Psoas muscle (tissue), 7 donors: ENCODE measurements at regions not wholly inside any gene's neighbourhood (a gene's known extent, or its start where the extent isn't known, plus 50 kb on each side); places are given as distances from the start of the nearest gene placed in this dataset.

Experiments
- ATAC-seq, 4 donors: fragments of 200-7000 bp; cut with Tn5 transposase; one replicate each; pipeline ENCODE4 v1.9.1; 2020; ENCODE audit warnings: moderate library complexity in 3 of 4, mild to moderate bottlenecking in 2 of 4
- DNase-seq, 2 donors: peaks; one replicate each; pipeline ENCODE4 v3.0.0-alpha.2; 2020
- H3K27ac ChIP-seq: fragments of 200-600 bp; one replicate; pipeline ENCODE4 v1.8.0; 2022
- H3K27me3 ChIP-seq, 3 donors: fragments of 200-600 bp in 1 of 3; one replicate each; pipeline versions ENCODE4 v1.6.1 to v1.8.0; 2013 to 2022; ENCODE audit warnings: low read length in 2 of 3, mild to moderate bottlenecking in 2 of 3, moderate library complexity in 1 of 3; ENCODE audit not compliant: insufficient read depth in 3 of 3
- H3K36me3 ChIP-seq, 2 donors: fragments of 200-600 bp in 1 of 2; one replicate each; pipeline versions ENCODE4 v1.6.1 to v1.8.0; 2013 to 2022; ENCODE audit warnings: low read depth in 1 of 2, mild to moderate bottlenecking in 1 of 2, moderate library complexity in 1 of 2; ENCODE audit not compliant: insufficient read depth in 1 of 2
- H3K4me1 ChIP-seq: fragments of 200-600 bp; one replicate; pipeline ENCODE4 v1.8.0; 2022
- H3K4me3 ChIP-seq: fragments of 200-600 bp; one replicate; pipeline ENCODE4 v1.8.0; 2022; ENCODE audit warnings: mild to moderate bottlenecking
- H3K9me3 ChIP-seq: fragments of 200-600 bp; one replicate; pipeline ENCODE4 v1.8.0; 2022
- CTCF ChIP-seq: fragments of 200-600 bp; IDR thresholded peaks from one replicate; pipeline ENCODE4 v1.8.0; 2022; ENCODE audit warnings: antibody characterized with exemption
- WGBS, 3 donors: extraction: QIAGEN DNeasy Blood & Tissue Kit; methylation state at CpG; one replicate each; pipeline versions ENCODE4 v1.1.6 to v1.1.7; 2013; 5-methylcytosine and 5-hydroxymethylcytosine counted together
- intact Hi-C, 2 donors: fragments of 100-400 bp; cut with DNase I; formaldehyde crosslinking; loops; one replicate each; pipeline versions ENCODE4 v1.11.0 to v1.14.2; 2022
- donor health status: healthy with polysubstance abuse.
- donor health status: DM: no; HTN: no; CAD: no; lungs with moderate emphysema.
- donor health status: Bipolar disorder and iron deficiency.
- donor health status: healthy.
- donor health status: DM: yes; HTN: yes; CAD: no.
- donor health status: DM: no; HTN: no; CAD: no.
- donor health status: DM: yes; HTN: yes; CAD: no.

- Histone ChIP-seq H3K27me3 (no peaks in the 10 kb centered on the region), H3K4me1 (no peaks in the 10 kb centered on the region), H3K27ac (no peak overlapping the region), H3K4me3 (no peak overlapping the region), H3K36me3 (no peaks in the 10 kb centered on the region), H3K9me3 (peaks cover 2% of the 10 kb centered on the region)
- no peak for ATAC-seq
- intact Hi-C loops: no loop called here
- no peak for TF ChIP-seq CTCF
- no peak for DNase-seq
- 60 to 72% (median 60%) methylated on average over 1 of the region's 1 CpG for WGBS, 3 donors
These were observed 820.8 kb upstream of the MIR17HG start for GRCh38 chr13:90526711-90527110.

GRCh38 chr13:90531744-90532143 lies 815.7 kb upstream of the MIR17HG start:
- Histone ChIP-seq H3K4me1 (no peaks in the 10 kb centered on the region), H3K36me3 (no peaks in the 10 kb centered on the region), H3K27me3 (no peaks in the 10 kb centered on the region), H3K27ac (no peak overlapping the region), H3K9me3 (no peaks in the 10 kb centered on the region), H3K4me3 (no peak overlapping the region)
- no peak for DNase-seq
- TF ChIP-seq CTCF: no peak
- intact Hi-C loops: no loop called here
- 78 to 85% (median 83%) methylated on average over 2 of the region's 2 CpGs for WGBS, 3 donors
- no peak for ATAC-seq

GRCh38 chr13:90532861-90533492 lies 814.5 kb upstream of the MIR17HG start:
- ATAC-seq (no peak), DNase-seq (no peak)
- 88 to 95% (median 95%) methylated on average over 2 of the region's 2 CpGs for WGBS, 3 donors
- H3K9me3 ChIP-seq: no peaks in the 10 kb centered on the region
- no peak overlapping the region for H3K27ac ChIP-seq
- TF ChIP-seq CTCF: no peak
- no peak overlapping the region for H3K4me3 ChIP-seq
- H3K27me3 ChIP-seq: no peaks in the 10 kb centered on the region
- intact Hi-C loops: no loop called here
- H3K36me3 ChIP-seq: no peaks in the 10 kb centered on the region
- H3K4me1 ChIP-seq: no peaks in the 10 kb centered on the region

- intact Hi-C loops: no loop called here
- WGBS, 3 donors: 19 to 37% (median 31%) methylated on average over 2 of the region's 2 CpGs
- H3K36me3 ChIP-seq: no peaks in the 10 kb centered on the region
- no peaks in the 10 kb centered on the region for H3K27me3 ChIP-seq
- no peak overlapping the region for H3K27ac ChIP-seq
- no peak for DNase-seq
- no peak overlapping the region for H3K4me3 ChIP-seq
- H3K9me3 ChIP-seq: no peaks in the 10 kb centered on the region
- ATAC-seq: no peak
- no peak for TF ChIP-seq CTCF
- H3K4me1 ChIP-seq: no peaks in the 10 kb centered on the region
These were observed 813.6 kb upstream of the MIR17HG start for GRCh38 chr13:90533866-90534265.
